PC-9 (cell line): ENCODE measurements at regions not wholly inside any gene's neighbourhood (a gene's known extent, or its start where the extent isn't known, plus 50 kb on each side); places are given as distances from the start of the nearest gene placed in this dataset.

Experiments
- BruUV-seq: library from RNA; stranded (reverse); fragments of 400-500 nt; replicated peaks from 2 replicates; lab custom pipeline; 2021; lab: Mats Ljungman, UMichigan
- CTCF ChIA-PET: fragments of 300-600 bp; sonication (Branson Sonifier 250); formaldehyde crosslinking; loops from one replicate; lab custom pipeline; 2022; ENCODE audit warnings: antibody characterized with exemption; lab: Charles Lee
- POLR2A ChIA-PET: fragments of 300-600 bp; sonication (Branson Sonifier 250); formaldehyde crosslinking; loops from one replicate; lab custom pipeline; 2022; ENCODE audit warnings: antibody characterized with exemption; ENCODE audit not compliant: unreplicated experiment; lab: Charles Lee
- DNase-seq, 2 experiments: peaks; one replicate each; pipeline versions ENCODE4 v3.0.0 to v3.0.0-alpha.2; 2015 to 2022; ENCODE audit warnings: mixed read lengths in 1 of 2
- H2AFZ ChIP-seq: fragments of 200-600 bp; sonication (generic); 2 replicates; pipeline ENCODE4 v1.8.1; 2017; ENCODE audit warnings: antibody characterized with exemption
- H3F3A ChIP-seq: fragments of 200-600 bp; sonication (generic); 2 replicates; pipeline ENCODE4 v1.8.1; 2017; ENCODE audit warnings: antibody characterized with exemption, mild to moderate bottlenecking, low read depth; ENCODE audit not compliant: insufficient read depth
- H3K27ac ChIP-seq: fragments of 200-600 bp; sonication (generic); 2 replicates; pipeline ENCODE4 v1.6.1; 2016; ENCODE audit warnings: mixed run types
- H3K27me3 ChIP-seq: fragments of 200-600 bp; sonication (generic); 2 replicates; pipeline ENCODE4 v1.6.1; 2016; ENCODE audit warnings: low read depth, mixed run types; ENCODE audit not compliant: insufficient read depth
- H3K36me3 ChIP-seq: fragments of 200-600 bp; sonication (generic); 2 replicates; pipeline ENCODE4 v1.6.1; 2016; ENCODE audit warnings: low read depth, mixed run types
- H3K4me1 ChIP-seq: fragments of 200-600 bp; sonication (generic); replicated peaks from 2 replicates; pipeline ENCODE4 v1.6.1; 2016; ENCODE audit warnings: mixed run types; ENCODE audit not compliant: insufficient read depth
- H3K4me2 ChIP-seq: fragments of 200-600 bp; sonication (generic); 2 replicates; pipeline ENCODE4 v1.6.1; 2017; ENCODE audit warnings: mixed run types
- H3K4me3 ChIP-seq: fragments of 200-600 bp; sonication (generic); 2 replicates; pipeline ENCODE4 v1.6.1; 2016; ENCODE audit warnings: mixed run types
- H3K79me2 ChIP-seq: fragments of 200-600 bp; sonication (generic); 2 replicates; pipeline ENCODE4 v1.6.1; 2017; ENCODE audit warnings: low read depth, mixed run types
- H3K9me2 ChIP-seq: fragments of 200-600 bp; sonication (generic); 2 replicates; pipeline ENCODE4 v1.8.1; 2017; ENCODE audit warnings: mild to moderate bottlenecking; ENCODE audit not compliant: insufficient read depth
- H3K9me3 ChIP-seq: fragments of 200-600 bp; sonication (generic); 2 replicates; pipeline ENCODE4 v1.8.1; 2016; ENCODE audit warnings: low read depth; ENCODE audit not compliant: insufficient read depth
- H4K20me1 ChIP-seq: fragments of 200-600 bp; sonication (generic); 2 replicates; pipeline ENCODE4 v1.8.1; 2017; ENCODE audit not compliant: insufficient read depth
- EZH2 ChIP-seq: fragments of 200-600 bp; sonication (generic); IDR thresholded peaks from 2 replicates; pipeline ENCODE4 v1.8.0; 2017; ENCODE audit warnings: antibody characterized with exemption, low read depth
- intact Hi-C: fragments of 100-400 bp; cut with micrococcal nuclease; formaldehyde crosslinking; loops from one replicate; pipeline ENCODE4 v1.10.0; 2022; ENCODE audit not compliant: unreplicated experiment
- TF ChIP-seq, protein P1 (sequence below): fragments of 200-600 bp; sonication (generic); conservative IDR thresholded peaks from 2 replicates; pipeline ENCODE4 v1.6.1; 2017; ENCODE audit warnings: mixed run types, antibody characterized with exemption, mild to moderate bottlenecking, moderate library complexity

DNA sequence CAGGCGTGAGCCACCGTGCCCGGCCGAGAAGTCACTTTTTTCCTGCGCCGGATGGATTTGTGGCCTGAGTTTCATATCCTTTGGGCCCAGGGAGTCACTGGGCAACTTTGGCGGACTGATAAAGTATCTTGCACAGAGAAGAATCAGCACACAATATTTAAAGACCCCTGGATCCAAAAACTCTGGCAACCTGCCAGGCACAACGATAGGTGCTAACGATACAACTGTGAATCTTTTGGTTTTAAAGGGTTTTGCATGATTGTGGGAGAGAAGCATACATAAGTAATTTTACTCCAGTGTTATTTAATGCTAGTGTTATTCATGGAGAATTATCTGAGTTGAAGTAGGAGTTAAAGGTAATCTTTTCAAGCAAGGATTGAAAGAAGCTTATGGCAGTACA lies 85.3 kb downstream of the TAF11L14 start:
- CTCF ChIA-PET: no interaction called here
- no peak overlapping the region for H2AFZ ChIP-seq

DNA sequence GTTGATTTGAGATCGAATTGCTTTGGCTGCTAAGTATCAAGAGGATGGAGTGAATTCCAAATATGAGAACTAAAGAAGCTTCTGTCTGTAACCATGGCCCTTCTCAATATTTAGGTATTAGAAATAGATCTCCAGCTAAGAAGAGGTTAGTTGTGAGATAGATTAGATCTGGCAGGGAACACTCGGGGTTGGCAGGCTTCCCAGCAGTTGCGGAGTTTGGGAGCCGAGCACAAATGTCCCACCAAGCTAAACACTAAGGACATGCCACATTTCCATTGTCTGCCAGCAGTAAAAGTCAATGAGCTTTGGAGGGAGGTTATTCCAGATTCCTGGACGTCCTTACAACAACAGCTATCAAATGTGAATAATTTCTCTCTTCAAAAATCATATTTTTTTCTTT lies 85.8 kb downstream of the TAF11L14 start:
- H3K27me3 ChIP-seq: peaks cover 45% of the 10 kb centered on the region
- no TSS peak for BruUV-seq
- no peak overlapping the region for H2AFZ ChIP-seq
- DNase-seq: no peak
- no peak for TF ChIP-seq EZH2
- TF ChIP-seq, protein P1, sequence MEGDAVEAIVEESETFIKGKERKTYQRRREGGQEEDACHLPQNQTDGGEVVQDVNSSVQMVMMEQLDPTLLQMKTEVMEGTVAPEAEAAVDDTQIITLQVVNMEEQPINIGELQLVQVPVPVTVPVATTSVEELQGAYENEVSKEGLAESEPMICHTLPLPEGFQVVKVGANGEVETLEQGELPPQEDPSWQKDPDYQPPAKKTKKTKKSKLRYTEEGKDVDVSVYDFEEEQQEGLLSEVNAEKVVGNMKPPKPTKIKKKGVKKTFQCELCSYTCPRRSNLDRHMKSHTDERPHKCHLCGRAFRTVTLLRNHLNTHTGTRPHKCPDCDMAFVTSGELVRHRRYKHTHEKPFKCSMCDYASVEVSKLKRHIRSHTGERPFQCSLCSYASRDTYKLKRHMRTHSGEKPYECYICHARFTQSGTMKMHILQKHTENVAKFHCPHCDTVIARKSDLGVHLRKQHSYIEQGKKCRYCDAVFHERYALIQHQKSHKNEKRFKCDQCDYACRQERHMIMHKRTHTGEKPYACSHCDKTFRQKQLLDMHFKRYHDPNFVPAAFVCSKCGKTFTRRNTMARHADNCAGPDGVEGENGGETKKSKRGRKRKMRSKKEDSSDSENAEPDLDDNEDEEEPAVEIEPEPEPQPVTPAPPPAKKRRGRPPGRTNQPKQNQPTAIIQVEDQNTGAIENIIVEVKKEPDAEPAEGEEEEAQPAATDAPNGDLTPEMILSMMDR: no peak
- intact Hi-C loops: no loop called here
- no peaks in the 10 kb centered on the region for H3K4me1 ChIP-seq
- no peak overlapping the region for H3K27ac ChIP-seq
- no peaks in the 10 kb centered on the region for H3K79me2 ChIP-seq
- no peaks in the 10 kb centered on the region for H4K20me1 ChIP-seq
- no peaks in the 10 kb centered on the region for H3F3A ChIP-seq
- no peaks in the 10 kb centered on the region for H3K36me3 ChIP-seq
- ChIA-PET CTCF (no interaction called here), POLR2A (no interaction called here)
- no peaks in the 10 kb centered on the region for H3K9me3 ChIP-seq
- H3K4me2 ChIP-seq: no peak overlapping the region
- H3K4me3 ChIP-seq: no peak overlapping the region
- no peaks in the 10 kb centered on the region for H3K9me2 ChIP-seq

More for the DNA sequence above, 85.3 kb downstream of the TAF11L14 start:
- H3K9me2 ChIP-seq: no peaks in the 10 kb centered on the region
- no peak overlapping the region for H3K4me3 ChIP-seq
- BruUV-seq: no TSS peak
- TF ChIP-seq EZH2: no peak
- TF ChIP-seq, protein P1: no peak
- intact Hi-C loops: no loop called here
- no peaks in the 10 kb centered on the region for H3K4me1 ChIP-seq
- peaks cover 45% of the 10 kb centered on the region for H3K27me3 ChIP-seq
- POLR2A ChIA-PET: no interaction called here
- H3K79me2 ChIP-seq: no peaks in the 10 kb centered on the region
- no peak overlapping the region for H3K27ac ChIP-seq
- H3F3A ChIP-seq: no peaks in the 10 kb centered on the region
- DNase-seq: no peak
- H3K9me3 ChIP-seq: no peaks in the 10 kb centered on the region
- H3K4me2 ChIP-seq: no peak overlapping the region
- H3K36me3 ChIP-seq: no peaks in the 10 kb centered on the region
- no peaks in the 10 kb centered on the region for H4K20me1 ChIP-seq

DNA sequence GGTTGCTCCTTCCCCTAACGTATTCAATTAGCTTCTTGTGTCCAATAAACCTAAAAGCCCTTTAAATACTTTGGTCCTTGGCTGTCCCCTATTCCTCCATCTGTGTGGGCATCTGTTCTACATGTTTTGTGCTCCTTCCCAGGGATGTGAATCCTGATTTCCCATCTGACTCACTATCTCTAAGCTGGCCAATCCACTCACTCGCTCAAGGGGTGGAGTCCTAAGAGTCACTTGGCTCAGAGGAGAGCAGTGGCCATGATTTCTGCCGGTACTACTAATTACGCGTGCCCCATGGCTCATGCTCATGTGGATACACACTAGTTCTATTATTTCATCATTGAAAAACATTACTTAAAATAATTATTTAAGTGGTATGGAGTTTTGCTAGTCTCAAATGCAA lies 89.6 kb downstream of the TAF11L14 start:
- no peak overlapping the region for H3K4me3 ChIP-seq
- H3K4me1 ChIP-seq: no peaks in the 10 kb centered on the region
- no peaks in the 10 kb centered on the region for H3F3A ChIP-seq
- no peaks in the 10 kb centered on the region for H3K79me2 ChIP-seq
- intact Hi-C loops: no loop called here
- H3K36me3 ChIP-seq: no peaks in the 10 kb centered on the region
- DNase-seq: no peak
- no peaks in the 10 kb centered on the region for H3K9me3 ChIP-seq
- no peak overlapping the region for H2AFZ ChIP-seq
- H3K9me2 ChIP-seq: no peaks in the 10 kb centered on the region
- BruUV-seq: no TSS peak
- no peaks in the 10 kb centered on the region for H4K20me1 ChIP-seq
- ChIA-PET POLR2A (interaction anchor here (0.6 kb wide), 1 partner anchor 11 kb away, joined by 5 read pairs; no protein-coding TSS in a partner anchor), CTCF (no interaction called here)
- H3K27ac ChIP-seq: no peak overlapping the region
- TF ChIP-seq, protein P1: no peak
- TF ChIP-seq EZH2: no peak
- no peak overlapping the region for H3K4me2 ChIP-seq
- H3K27me3 ChIP-seq: peaks cover 43% of the 10 kb centered on the region
